CD4-positive, alpha-beta T cell (primary cell): ENCODE measurements at regions not wholly inside any gene's neighbourhood (a gene's known extent, or its start where the extent isn't known, plus 50 kb on each side); places are given as distances from the start of the nearest gene placed in this dataset.

Source experiments
- ATAC-seq: fragments of 200-7000 bp; cut with Tn5 transposase; one replicate; pipeline ENCODE4 v1.10.0; 2022; ENCODE audit warnings: mild to moderate bottlenecking; ENCODE audit not compliant: poor library complexity
- CTCF ChIA-PET: fragments of 350-600 bp; sonication (Branson Sonifier 250); formaldehyde crosslinking; loops from one replicate; lab custom pipeline; 2021; ENCODE audit warnings: antibody characterized with exemption, inconsistent platforms; lab: Charles Lee
- POLR2A ChIA-PET: fragments of 350-600 bp; sonication (Branson Sonifier 250); formaldehyde crosslinking; loops from one replicate; lab custom pipeline; 2021; ENCODE audit warnings: antibody characterized with exemption, inconsistent platforms; lab: Charles Lee
- DNase-seq, 14 experiments: peaks; one replicate each; pipeline ENCODE4 v3.0.0-alpha.2; 2013 to 2020; ENCODE audit warnings: mixed read lengths in 2 of 14
- H3K27ac ChIP-seq, 2 donors: one replicate each; pipeline versions ENCODE4 v1.5.1 to v1.7.0; 2013; ENCODE audit warnings: low read length in 2 of 2, low read depth in 1 of 2, mild to moderate bottlenecking in 1 of 2
- H3K27me3 ChIP-seq, 2 experiments: 1 replicate in 1 of 2; 2 replicates in 1 of 2; pipeline versions ENCODE4 v1.6.1 to v1.7.0; 2013; ENCODE audit warnings: low read length in 2 of 2, control low read depth in 1 of 2, mild to moderate bottlenecking in 1 of 2, moderate library complexity in 1 of 2; ENCODE audit not compliant: insufficient read depth in 2 of 2, control insufficient read depth in 1 of 2
- H3K36me3 ChIP-seq: one replicate; pipeline ENCODE4 v1.6.1; 2013; ENCODE audit warnings: low read length, control low read depth; ENCODE audit not compliant: insufficient read depth
- H3K4me1 ChIP-seq: one replicate; pipeline ENCODE4 v1.6.1; 2013; ENCODE audit warnings: low read length, control low read depth; ENCODE audit not compliant: insufficient read depth
- H3K4me3 ChIP-seq: one replicate; pipeline ENCODE4 v1.5.1; 2013; ENCODE audit warnings: mild to moderate bottlenecking, low read length, moderate library complexity
- H3K9me3 ChIP-seq, 2 experiments: 1 replicate in 1 of 2; 2 replicates in 1 of 2; pipeline versions ENCODE4 v1.6.1 to v1.7.0; 2013; ENCODE audit warnings: low read length in 2 of 2, mild to moderate bottlenecking in 2 of 2, control low read depth in 1 of 2, moderate library complexity in 1 of 2; ENCODE audit not compliant: control insufficient read depth in 1 of 2, insufficient read depth in 1 of 2
- H3K27ac Mint-ChIP-seq: one replicate; pipeline ENCODE4 v1.8.0; 2020; ENCODE audit warnings: mixed read lengths
- H3K27me3 Mint-ChIP-seq: one replicate; pipeline ENCODE4 v1.8.0; 2021; ENCODE audit warnings: mixed read lengths
- H3K36me3 Mint-ChIP-seq: one replicate; pipeline ENCODE4 v1.8.0; 2021; ENCODE audit warnings: low read depth, mixed read lengths
- H3K4me1 Mint-ChIP-seq: one replicate; pipeline ENCODE4 v1.8.0; 2021; ENCODE audit warnings: low read depth, mixed read lengths
- H3K4me3 Mint-ChIP-seq: one replicate; pipeline ENCODE4 v1.8.0; 2020; ENCODE audit warnings: mild to moderate bottlenecking, mixed read lengths
- H3K9me3 Mint-ChIP-seq: one replicate; pipeline ENCODE4 v1.8.0; 2020; ENCODE audit warnings: mixed read lengths
- CTCF ChIP-seq: fragments of 200-600 bp; IDR thresholded peaks from one replicate; pipeline ENCODE4 v1.8.0; 2022; ENCODE audit warnings: antibody characterized with exemption, mild to moderate bottlenecking
- intact Hi-C, 2 experiments: fragments of 100-400 bp; cut with DNase I in 1 of 2; cut with micrococcal nuclease in 1 of 2; formaldehyde crosslinking; loops; one replicate each; pipeline versions ENCODE4 v1.15.1 to v1.9.0; 2023 to 2025; cut with DNase I, micrococcal nuclease

- Histone ChIP-seq H3K4me3 (no peak overlapping the region), H3K9me3 (no peaks in the 10 kb centered on the region), H3K27ac (no peak overlapping the region), H3K36me3 (no peaks in the 10 kb centered on the region), H3K4me1 (no peaks in the 10 kb centered on the region), H3K27me3 (no peaks in the 10 kb centered on the region)
- no peaks in the 10 kb centered on the region for H3K4me1 Mint-ChIP-seq
- H3K27ac Mint-ChIP-seq: no peak overlapping the region
- no peak overlapping the region for H3K4me3 Mint-ChIP-seq
- DNase-seq (no peak), ATAC-seq (no peak)
- H3K27me3 Mint-ChIP-seq: no peaks in the 10 kb centered on the region
- H3K36me3 Mint-ChIP-seq: no peaks in the 10 kb centered on the region
- H3K9me3 Mint-ChIP-seq: no peaks in the 10 kb centered on the region
- POLR2A ChIA-PET: no interaction called here
- TF ChIP-seq CTCF: no peak
- CTCF ChIA-PET: no interaction called here
- intact Hi-C loops: no loop called here
Measured at GRCh38 chr2:195257979-195258378, 399.0 kb upstream of the SLC39A10 start.

DNA sequence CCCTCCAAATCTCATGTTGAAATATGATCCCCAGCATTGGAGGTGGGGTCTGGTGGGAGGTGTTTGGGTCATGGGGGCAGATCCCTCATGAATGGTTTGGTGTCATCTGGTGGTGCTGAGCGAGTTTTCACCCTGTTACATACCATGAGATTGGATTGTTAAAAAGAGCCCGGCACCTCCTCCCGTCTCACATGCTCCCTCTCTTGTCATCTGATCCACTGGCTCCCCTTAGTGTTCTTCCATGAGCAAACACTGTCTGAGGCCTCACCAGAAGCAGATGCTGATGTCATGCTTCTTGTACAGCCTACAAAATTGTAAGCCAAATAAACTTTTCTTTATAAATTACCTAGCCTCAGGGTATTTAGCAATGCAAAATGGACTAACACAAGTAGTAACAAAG, 405.0 kb upstream of the SLC39A10 start:
- Mint-ChIP-seq H3K4me1 (no peaks in the 10 kb centered on the region), H3K4me3 (no peak overlapping the region), H3K27ac (no peak overlapping the region), H3K36me3 (no peaks in the 10 kb centered on the region), H3K9me3 (peaks cover 5% of the 10 kb centered on the region), H3K27me3 (no peaks in the 10 kb centered on the region)
- ATAC-seq (no peak), DNase-seq (no peak)
- TF ChIP-seq CTCF: no peak
- H3K27me3 ChIP-seq: no peaks in the 10 kb centered on the region
- intact Hi-C loops: no loop called here
- H3K4me1 ChIP-seq: no peaks in the 10 kb centered on the region
- CTCF ChIA-PET: no interaction called here
- no peaks in the 10 kb centered on the region for H3K36me3 ChIP-seq
- H3K4me3 ChIP-seq: no peak overlapping the region
- H3K27ac ChIP-seq: no peak overlapping the region
- H3K9me3 ChIP-seq: no peaks in the 10 kb centered on the region
- POLR2A ChIA-PET: no interaction called here

DNA sequence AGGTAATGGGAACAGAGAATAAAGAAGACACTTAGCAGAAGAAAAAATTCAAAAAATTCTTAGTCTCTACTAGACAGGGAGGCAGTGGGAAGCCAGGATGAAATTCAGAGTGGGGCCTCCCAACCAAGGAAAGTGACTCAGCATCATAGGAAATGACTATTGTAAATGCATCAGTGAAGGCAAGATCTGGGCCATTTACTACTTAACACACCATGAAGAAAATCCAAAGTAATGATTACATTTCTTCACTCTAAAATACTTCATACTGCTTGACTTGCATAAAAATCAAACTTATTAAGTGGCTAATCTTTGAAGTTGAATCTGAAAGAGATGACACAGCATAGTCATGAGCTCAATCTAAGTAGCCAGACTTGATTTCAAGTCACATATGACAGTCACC, 405.8 kb upstream of the SLC39A10 start:
- no peak for TF ChIP-seq CTCF
- CTCF ChIA-PET: no interaction called here

More for the DNA sequence above, 405.8 kb upstream of the SLC39A10 start:
- Histone ChIP-seq H3K4me3 (no peak overlapping the region), H3K27me3 (no peaks in the 10 kb centered on the region), H3K27ac (no peak overlapping the region), H3K9me3 (no peaks in the 10 kb centered on the region), H3K4me1 (no peaks in the 10 kb centered on the region), H3K36me3 (no peaks in the 10 kb centered on the region)
- Mint-ChIP-seq H3K27me3 (no peaks in the 10 kb centered on the region), H3K27ac (no peak overlapping the region), H3K4me1 (no peaks in the 10 kb centered on the region), H3K36me3 (no peaks in the 10 kb centered on the region), H3K4me3 (no peak overlapping the region), H3K9me3 (peaks cover 9% of the 10 kb centered on the region)
- POLR2A ChIA-PET: no interaction called here
- no peak for DNase-seq
- intact Hi-C loops: no loop called here
- ATAC-seq: no peak
